HEK293 (cell line): ENCODE measurements at regions not wholly inside any gene's neighbourhood (a gene's known extent, or its start where the extent isn't known, plus 50 kb on each side); places are given as distances from the start of the nearest gene placed in this dataset.

Experiments
- CTCF ChIA-PET: fragments of 350-600 bp; formaldehyde crosslinking; extraction: SDS; loops from one replicate; lab custom pipeline; 2021; ENCODE audit warnings: antibody characterized with exemption; lab: Yijun Ruan, JAX
- POLR2A ChIA-PET: fragments of 300-600 bp; formaldehyde crosslinking; extraction: SDS; loops from one replicate; lab custom pipeline; 2020; ENCODE audit warnings: antibody characterized with exemption, inconsistent platforms; lab: Yijun Ruan, JAX
- H3K27ac ChIP-seq: fragments of 200-500 bp; sonication (Bioruptor generic); 2 replicates; pipeline ENCODE4 v1.5.1; 2014; ENCODE audit warnings: low read depth, low read length, control low read depth, inconsistent platforms; ENCODE audit errors: extremely low read depth
- H3K36me3 ChIP-seq, 2 experiments: fragments of 200-500 bp in 1 of 2; sonication (Bioruptor generic) in 1 of 2; 1 replicate in 1 of 2; 2 replicates in 1 of 2; pipeline ENCODE4 v1.5.1; 2014 to 2017; ENCODE audit warnings: inconsistent platforms in 2 of 2, low read length in 2 of 2; ENCODE audit not compliant: control insufficient read depth in 2 of 2, insufficient read depth in 1 of 2
- H3K4me1 ChIP-seq: fragments of 200-500 bp; sonication (Bioruptor generic); 2 replicates; pipeline ENCODE4 v1.5.1; 2014; ENCODE audit warnings: mild to moderate bottlenecking, low read length, inconsistent platforms; ENCODE audit not compliant: control insufficient read depth, insufficient read depth
- H3K4me3 ChIP-seq: 2 replicates; pipeline ENCODE4 v1.5.1; 2011; ENCODE audit warnings: low read depth, mild to moderate bottlenecking, control low read depth, low read length, moderate library complexity
- H3K9me3 ChIP-seq: fragments of 200-500 bp; sonication (Bioruptor generic); 2 replicates; pipeline ENCODE4 v1.5.1; 2014; ENCODE audit warnings: low read depth, low read length, inconsistent platforms; ENCODE audit not compliant: control insufficient read depth, insufficient read depth
- GLIS2 ChIP-seq: fragments of 450-650 bp; formaldehyde crosslinking; IDR thresholded peaks from 2 replicates; pipeline ENCODE4 v1.5.1; 2016; ENCODE audit warnings: missing biosample characterization, missing genetic modification characterization
- INSM2 ChIP-seq: fragments of 450-650 bp; formaldehyde crosslinking; IDR thresholded peaks from 2 replicates; pipeline ENCODE4 v1.5.1; 2016; ENCODE audit warnings: missing biosample characterization, missing genetic modification characterization
- PBX3 ChIP-seq: sonication (generic); formaldehyde crosslinking; IDR thresholded peaks from 2 replicates; pipeline ENCODE4 v1.8.1; 2022; ENCODE audit warnings: mild to moderate bottlenecking, moderate library complexity, missing genetic modification reagents
- PRDM2 ChIP-seq: fragments of 450-650 bp; formaldehyde crosslinking; IDR thresholded peaks from 2 replicates; pipeline ENCODE4 v1.5.1; 2016; ENCODE audit warnings: missing biosample characterization, missing genetic modification characterization, borderline replicate concordance
- ZBTB1 ChIP-seq: fragments of 450-650 bp; formaldehyde crosslinking; IDR thresholded peaks from 2 replicates; pipeline ENCODE4 v1.5.1; 2016; ENCODE audit warnings: missing biosample characterization, missing genetic modification characterization
- ZBTB20 ChIP-seq: fragments of 450-650 bp; formaldehyde crosslinking; IDR thresholded peaks from 2 replicates; pipeline ENCODE4 v1.5.1; 2016; ENCODE audit warnings: missing biosample characterization, missing genetic modification characterization
- ZBTB26 ChIP-seq: fragments of 450-650 bp; formaldehyde crosslinking; optimal IDR thresholded peaks from 2 replicates; pipeline ENCODE3; 2016; ENCODE audit warnings: missing biosample characterization, mild to moderate bottlenecking, missing genetic modification characterization
- ZBTB48 ChIP-seq: fragments of 450-650 bp; formaldehyde crosslinking; IDR thresholded peaks from 2 replicates; pipeline ENCODE4 v1.5.1; 2016; ENCODE audit warnings: missing biosample characterization, missing genetic modification characterization
- ZFHX2 ChIP-seq: fragments of 450-650 bp; formaldehyde crosslinking; conservative IDR thresholded peaks from 2 replicates; pipeline ENCODE4 v1.5.1; 2016; ENCODE audit warnings: missing biosample characterization, missing genetic modification characterization
- ZIC2 ChIP-seq: fragments of 450-650 bp; formaldehyde crosslinking; IDR thresholded peaks from 2 replicates; pipeline ENCODE4 v1.5.1; 2016; ENCODE audit warnings: missing biosample characterization, missing genetic modification characterization
- ZNF248 ChIP-seq: fragments of 450-650 bp; formaldehyde crosslinking; IDR thresholded peaks from 2 replicates; pipeline ENCODE4 v1.5.1; 2017; ENCODE audit warnings: missing biosample characterization, missing genetic modification characterization
- ZNF335 ChIP-seq: fragments of 450-650 bp; formaldehyde crosslinking; conservative IDR thresholded peaks from 2 replicates; pipeline ENCODE4 v1.5.1; 2016; ENCODE audit warnings: missing biosample characterization, missing genetic modification characterization
- ZNF558 ChIP-seq: fragments of 450-650 bp; formaldehyde crosslinking; IDR thresholded peaks from 2 replicates; pipeline ENCODE4 v1.5.1; 2016; ENCODE audit warnings: missing biosample characterization, missing genetic modification characterization

GRCh38 chr1:13892198-13892597 is 192.2 kb downstream of the PRDM2 start (continued):
- TF ChIP-seq ZNF558 (tag by site-specific recombination) (no peak), ZBTB1 (tag by site-specific recombination) (no peak), PRDM2 (tag by site-specific recombination) (no peak), ZFHX2 (no peak), INSM2 (tag by site-specific recombination) (no peak)

- ChIA-PET CTCF (interaction anchor here (0.5 kb wide), 2 partner anchors 41 to 944 kb away, joined by 3 to 4 read pairs; no protein-coding TSS in a partner anchor), POLR2A (interaction anchor here (0.5 kb wide), 1 partner anchor 1496 kb away, joined by 3 read pairs; no protein-coding TSS in a partner anchor)
- H3K27ac ChIP-seq: no peak overlapping the region; the same call in 1 of the 2 replicates
- 0 out of 2 replicates have a peak, but pooled peaks have one; percentile 30 for TF ChIP-seq PBX3
- peak; percentile 29; the same call in 1 of the 2 replicates for TF ChIP-seq ZBTB20 (tag by site-specific recombination)
- no peak for TF ChIP-seq ZNF248 (tag by site-specific recombination)
- TF ChIP-seq ZIC2: peak; percentile 31; the same call in 1 of the 2 replicates
- 0 out of 2 replicates have a peak, but pooled peaks have one; percentile 40 for TF ChIP-seq GLIS2 (tag by site-specific recombination)
- peak; percentile 96 for TF ChIP-seq ZBTB48
- TF ChIP-seq ZNF335 (tag by site-specific recombination): peak; percentile 90
- TF ChIP-seq PRDM2 (tag by site-specific recombination): no peak
- TF ChIP-seq ZBTB26 (tag by site-specific recombination): peak; percentile 50
- H3K4me1 ChIP-seq: no peaks in the 10 kb centered on the region
- no peaks in the 10 kb centered on the region for H3K9me3 ChIP-seq
- peak overlapping the region; percentile 32 for H3K4me3 ChIP-seq
- H3K36me3 ChIP-seq: no peaks in the 10 kb centered on the region
Observed at GRCh38 chr1:13892671-13893325, 192.8 kb downstream of the PRDM2 start.
